ENCODE measurements at regions not wholly inside any gene's neighbourhood (a gene's known extent, or its start where the extent isn't known, plus 50 kb on each side); places are given as distances from the start of the nearest gene placed in this dataset.

DNA sequence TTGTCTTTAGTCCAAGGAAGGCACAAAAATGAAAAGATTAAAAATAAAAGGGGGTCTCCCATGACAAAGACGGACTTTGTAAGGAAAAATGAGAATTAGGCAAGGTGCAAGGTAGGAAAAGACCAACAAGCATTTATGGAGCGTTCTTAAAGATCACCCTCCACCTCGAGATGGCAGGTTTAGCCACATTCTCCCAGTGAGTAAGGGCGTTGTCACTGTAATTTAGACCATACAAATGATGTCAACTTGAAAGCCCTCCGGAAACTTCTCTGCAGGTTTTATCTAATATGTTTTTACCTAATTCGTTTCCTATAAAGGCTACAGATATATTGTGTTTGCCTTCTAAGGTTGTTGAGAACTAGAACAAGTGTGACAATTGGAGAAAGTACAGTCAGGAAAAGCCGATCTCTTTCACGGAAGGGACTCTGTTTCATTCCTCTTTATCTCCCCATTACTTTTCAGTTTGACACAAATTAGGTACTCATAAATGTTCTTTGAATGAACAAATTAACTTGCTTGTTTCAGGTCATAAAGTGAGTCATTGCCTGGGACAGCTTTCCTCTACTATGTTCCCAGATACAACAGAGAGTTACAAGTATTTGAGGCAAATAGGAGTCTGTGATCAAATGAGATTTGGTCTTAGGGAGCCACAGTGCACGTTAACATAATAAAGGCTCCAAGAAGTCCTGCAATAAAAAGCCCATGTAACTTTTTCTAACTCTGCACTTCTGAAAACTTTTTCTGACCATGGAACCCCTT is 102.6 kb upstream of the HABP2 start:
- no peaks in the 10 kb centered on the region for H3K4me1 ChIP-seq (ENCODE audit: insufficient read depth, low read length)
- no peak overlapping the region for H3K27ac ChIP-seq (ENCODE audit: low read depth, low read length)
- H3K36me3 ChIP-seq (ENCODE audit: insufficient read depth, low read length): no peaks in the 10 kb centered on the region
- H3K9ac ChIP-seq (ENCODE audit: low read length): no peak overlapping the region
- no peaks in the 10 kb centered on the region for H3K9me3 ChIP-seq (ENCODE audit: low read length)
- H3K27me3 ChIP-seq (ENCODE audit: control insufficient read depth in 1 of 2, insufficient read depth in 2 of 2, low read length in 2 of 2): no peaks in the 10 kb centered on the region
- H3K4me3 ChIP-seq (ENCODE audit: low read depth in 1 of 2, low read length in 2 of 2): no peak overlapping the region

DNA sequence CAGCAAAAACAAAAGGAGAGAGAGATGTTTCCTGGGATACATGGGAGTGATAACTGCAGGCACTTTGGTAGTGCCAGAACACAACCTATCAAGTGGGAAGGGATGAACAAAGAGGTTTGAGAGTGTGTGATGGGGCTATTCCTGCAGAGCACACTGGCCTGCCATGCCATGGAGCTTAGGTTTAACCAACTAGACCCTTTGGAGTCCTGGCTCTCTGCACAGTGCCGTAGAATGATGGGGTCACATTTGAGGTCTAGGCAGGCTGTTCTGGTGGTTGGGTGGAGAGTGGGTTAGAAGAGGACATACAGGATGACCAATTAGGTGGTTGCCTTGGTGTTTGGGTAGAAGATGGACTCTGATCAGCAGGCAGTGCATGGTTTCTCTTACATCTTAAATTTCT is 101.9 kb upstream of the HABP2 start:
- no peak overlapping the region for H3K4me3 ChIP-seq (ENCODE audit: low read depth in 1 of 2, low read length in 2 of 2)
- H3K9ac ChIP-seq (ENCODE audit: low read length): no peak overlapping the region
- H3K27me3 ChIP-seq (ENCODE audit: control insufficient read depth in 1 of 2, insufficient read depth in 2 of 2, low read length in 2 of 2): no peaks in the 10 kb centered on the region
- no peaks in the 10 kb centered on the region for H3K9me3 ChIP-seq (ENCODE audit: low read length)
- H3K4me1 ChIP-seq (ENCODE audit: insufficient read depth, low read length): no peaks in the 10 kb centered on the region
- H3K36me3 ChIP-seq (ENCODE audit: insufficient read depth, low read length): no peaks in the 10 kb centered on the region
- no peak overlapping the region for H3K27ac ChIP-seq (ENCODE audit: low read depth, low read length)

DNA sequence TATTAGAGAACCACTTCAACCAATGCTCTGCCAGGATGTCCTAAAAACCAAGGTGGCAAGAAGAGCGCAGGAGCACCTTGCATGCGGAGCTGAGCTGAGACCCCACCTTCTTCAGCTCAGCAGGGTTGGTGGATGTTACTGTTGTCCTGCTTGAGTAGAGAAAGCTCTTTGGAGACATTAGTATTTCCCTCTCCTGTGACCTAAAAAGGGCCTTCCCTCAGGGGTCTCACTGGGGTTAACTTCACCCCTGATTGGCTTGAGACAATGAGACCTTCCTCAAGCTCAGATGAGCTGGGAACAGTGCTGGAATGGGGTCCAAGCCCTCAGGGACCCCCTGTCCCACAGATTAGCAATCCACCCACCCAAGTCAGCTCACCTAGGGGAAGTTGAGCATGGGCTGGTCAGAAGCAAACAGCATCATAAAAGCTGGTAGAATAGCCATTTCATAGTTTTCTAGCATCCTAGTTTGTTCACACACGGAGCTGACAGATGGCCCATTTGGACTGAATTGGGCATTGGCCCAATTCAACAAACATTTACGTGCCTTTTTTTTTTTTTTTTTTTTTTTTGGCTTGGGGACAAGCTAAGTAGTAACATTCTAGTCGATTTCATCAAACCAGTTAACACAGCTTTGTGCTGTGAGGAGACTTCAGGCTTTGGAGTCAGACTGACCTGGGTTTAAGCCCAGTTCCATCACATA is 100.6 kb upstream of the HABP2 start:
- no peak overlapping the region for H3K9ac ChIP-seq (ENCODE audit: low read length)
- no peaks in the 10 kb centered on the region for H3K9me3 ChIP-seq (ENCODE audit: low read length)
- no peaks in the 10 kb centered on the region for H3K27me3 ChIP-seq (ENCODE audit: control insufficient read depth in 1 of 2, insufficient read depth in 2 of 2, low read length in 2 of 2)
- no peaks in the 10 kb centered on the region for H3K4me1 ChIP-seq (ENCODE audit: insufficient read depth, low read length)
- no peak overlapping the region for H3K27ac ChIP-seq (ENCODE audit: low read depth, low read length)
- no peaks in the 10 kb centered on the region for H3K36me3 ChIP-seq (ENCODE audit: insufficient read depth, low read length)
- H3K4me3 ChIP-seq (ENCODE audit: low read depth in 1 of 2, low read length in 2 of 2): no peak overlapping the region

DNA sequence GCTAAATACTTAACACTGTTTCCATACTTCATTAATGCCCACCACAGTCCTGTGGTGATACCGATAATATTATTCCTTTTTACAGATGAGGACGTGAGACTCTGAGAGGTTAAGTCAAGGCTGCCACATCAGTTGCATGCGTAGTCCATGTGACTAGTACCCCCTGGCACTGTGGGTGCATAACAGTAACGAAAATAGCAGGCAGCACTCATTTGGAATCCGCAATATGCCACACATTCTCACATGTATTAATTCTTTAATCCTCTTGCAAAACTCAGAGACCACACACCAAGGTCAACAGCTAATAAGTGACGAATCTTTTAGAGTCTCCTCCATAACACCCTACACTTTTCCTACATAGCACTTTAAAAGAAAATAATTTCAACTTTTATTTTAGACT is 99.5 kb upstream of the HABP2 start:
- H3K9me3 ChIP-seq (ENCODE audit: low read length): no peaks in the 10 kb centered on the region

DNA sequence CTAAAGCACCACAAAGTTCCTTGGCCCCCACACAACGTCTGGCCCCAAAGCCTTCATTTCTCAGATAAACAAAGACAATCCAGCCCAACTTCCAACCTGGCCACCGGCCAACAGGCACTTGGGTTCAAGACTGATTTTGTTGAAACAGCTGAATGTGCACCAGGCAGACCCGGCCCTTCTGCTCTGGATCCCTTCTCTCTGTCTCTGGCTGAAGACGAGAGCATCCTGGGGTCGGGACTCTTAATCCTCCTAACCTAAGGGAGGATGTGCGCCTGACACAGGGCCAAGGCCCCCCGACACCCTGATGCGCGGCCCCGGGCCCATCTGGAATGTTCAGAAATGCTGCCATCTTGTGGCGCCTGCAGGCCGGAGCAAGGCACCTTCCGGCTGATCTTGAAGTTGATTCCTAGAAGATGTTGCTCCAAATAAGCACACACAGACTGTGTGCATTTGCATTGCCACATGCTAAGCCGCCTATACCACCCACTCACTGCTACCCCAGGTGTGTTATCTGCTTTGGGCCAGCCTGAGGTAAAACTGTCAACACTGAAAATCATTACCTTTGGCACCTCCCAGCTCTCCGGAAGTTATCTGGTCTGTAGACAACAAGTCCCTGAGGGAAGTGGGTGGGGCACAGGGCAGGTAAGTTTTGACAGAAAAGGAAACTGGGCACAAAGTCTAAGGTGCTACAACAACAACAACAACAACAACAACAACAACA is 98.4 kb upstream of the HABP2 start:
- no peaks in the 10 kb centered on the region for H3K27me3 ChIP-seq (ENCODE audit: control insufficient read depth in 1 of 2, insufficient read depth in 2 of 2, low read length in 2 of 2)
- no peaks in the 10 kb centered on the region for H3K4me1 ChIP-seq (ENCODE audit: insufficient read depth, low read length)
- no peak overlapping the region for H3K27ac ChIP-seq (ENCODE audit: low read depth, low read length)
- H3K9ac ChIP-seq (ENCODE audit: low read length): no peak overlapping the region
- H3K4me3 ChIP-seq (ENCODE audit: low read depth in 1 of 2, low read length in 2 of 2): no peak overlapping the region
- no peaks in the 10 kb centered on the region for H3K9me3 ChIP-seq (ENCODE audit: low read length)
- no peaks in the 10 kb centered on the region for H3K36me3 ChIP-seq (ENCODE audit: insufficient read depth, low read length)

More for the DNA sequence above, 99.5 kb upstream of the HABP2 start:
- H3K27ac ChIP-seq (ENCODE audit: low read depth, low read length): no peak overlapping the region
- H3K36me3 ChIP-seq (ENCODE audit: insufficient read depth, low read length): no peaks in the 10 kb centered on the region
- no peaks in the 10 kb centered on the region for H3K27me3 ChIP-seq (ENCODE audit: control insufficient read depth in 1 of 2, insufficient read depth in 2 of 2, low read length in 2 of 2)
- no peak overlapping the region for H3K9ac ChIP-seq (ENCODE audit: low read length)
- no peak overlapping the region for H3K4me3 ChIP-seq (ENCODE audit: low read depth in 1 of 2, low read length in 2 of 2)
- H3K4me1 ChIP-seq (ENCODE audit: insufficient read depth, low read length): no peaks in the 10 kb centered on the region

DNA sequence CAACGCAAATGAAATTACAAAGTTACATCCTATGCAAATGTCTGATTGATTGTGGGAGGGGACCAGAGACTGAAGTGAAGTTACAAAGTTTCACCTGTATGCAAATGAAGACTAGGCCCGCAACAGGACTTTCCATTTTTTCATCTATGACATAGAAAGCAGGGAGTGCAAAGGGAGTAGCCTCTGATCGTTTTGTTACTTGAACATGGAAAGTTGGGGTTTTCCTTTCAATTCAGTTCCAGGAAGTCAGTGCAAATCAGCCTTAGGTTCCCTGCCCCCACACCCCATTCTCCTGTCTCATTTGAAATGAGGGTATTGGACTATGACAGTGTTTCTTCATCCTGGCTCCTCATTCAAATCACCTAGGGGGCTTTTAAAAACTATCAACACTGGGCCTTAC is 96.9 kb upstream of the HABP2 start:
- H3K27ac ChIP-seq (ENCODE audit: low read depth, low read length): no peak overlapping the region
- H3K4me1 ChIP-seq (ENCODE audit: insufficient read depth, low read length): no peaks in the 10 kb centered on the region
- H3K4me3 ChIP-seq (ENCODE audit: low read depth in 1 of 2, low read length in 2 of 2): no peak overlapping the region
- H3K27me3 ChIP-seq (ENCODE audit: control insufficient read depth in 1 of 2, insufficient read depth in 2 of 2, low read length in 2 of 2): no peaks in the 10 kb centered on the region
- H3K9me3 ChIP-seq (ENCODE audit: low read length): no peaks in the 10 kb centered on the region
- no peak overlapping the region for H3K9ac ChIP-seq (ENCODE audit: low read length)
- H3K36me3 ChIP-seq (ENCODE audit: insufficient read depth, low read length): no peaks in the 10 kb centered on the region

DNA sequence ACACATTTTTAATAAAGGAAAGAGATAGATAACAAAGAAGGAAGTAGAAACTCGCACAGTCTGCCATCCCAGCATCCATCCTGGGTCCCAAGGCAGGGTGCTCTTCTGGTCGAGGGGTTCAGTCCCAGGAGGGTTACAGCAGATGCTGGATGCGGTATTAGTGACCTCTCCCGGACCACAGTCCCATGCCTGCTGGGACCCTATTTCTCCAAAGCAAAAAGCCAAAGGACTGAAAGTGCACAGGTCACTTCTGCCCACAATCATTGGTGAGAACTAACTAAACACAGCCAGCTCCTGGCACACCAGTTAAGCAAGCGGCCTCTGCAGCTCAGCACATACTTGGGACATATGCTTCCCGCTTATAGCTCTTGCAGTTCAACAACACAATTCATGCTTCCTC is 96.1 kb upstream of the HABP2 start:
- Histone ChIP-seq H3K27me3 (ENCODE audit: control insufficient read depth in 1 of 2, insufficient read depth in 2 of 2, low read length in 2 of 2) (no peaks in the 10 kb centered on the region), H3K9me3 (ENCODE audit: low read length) (no peaks in the 10 kb centered on the region), H3K4me3 (ENCODE audit: low read depth in 1 of 2, low read length in 2 of 2) (no peak overlapping the region), H3K27ac (ENCODE audit: low read depth, low read length) (no peak overlapping the region), H3K4me1 (ENCODE audit: insufficient read depth, low read length) (no peaks in the 10 kb centered on the region), H3K9ac (ENCODE audit: low read length) (no peak overlapping the region), H3K36me3 (ENCODE audit: insufficient read depth, low read length) (no peaks in the 10 kb centered on the region)

DNA sequence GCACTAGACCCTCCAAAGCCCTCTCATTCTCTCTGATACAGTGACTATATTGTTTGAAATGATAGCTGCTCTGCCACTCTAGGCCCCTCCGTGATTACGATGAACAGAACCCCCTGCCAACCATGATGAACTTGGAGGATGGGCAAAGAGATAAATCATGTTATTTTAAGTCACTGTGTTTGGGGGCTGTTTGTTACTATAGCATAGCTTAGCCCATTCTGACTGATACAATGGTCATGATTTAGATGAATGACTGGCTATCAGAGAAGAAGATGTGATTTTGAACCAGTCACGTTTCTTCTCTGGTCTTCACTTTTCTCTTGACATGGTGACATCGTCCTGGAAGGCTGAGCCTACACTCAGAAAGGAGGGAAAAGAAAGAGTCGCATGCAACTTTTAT is 95.4 kb upstream of the HABP2 start:
- no peak overlapping the region for H3K4me3 ChIP-seq (ENCODE audit: low read depth in 1 of 2, low read length in 2 of 2)
- no peaks in the 10 kb centered on the region for H3K36me3 ChIP-seq (ENCODE audit: insufficient read depth, low read length)
- no peaks in the 10 kb centered on the region for H3K27me3 ChIP-seq (ENCODE audit: control insufficient read depth in 1 of 2, insufficient read depth in 2 of 2, low read length in 2 of 2)
- H3K9ac ChIP-seq (ENCODE audit: low read length): no peak overlapping the region
- no peak overlapping the region for H3K27ac ChIP-seq (ENCODE audit: low read depth, low read length)
- H3K4me1 ChIP-seq (ENCODE audit: insufficient read depth, low read length): no peaks in the 10 kb centered on the region
- no peaks in the 10 kb centered on the region for H3K9me3 ChIP-seq (ENCODE audit: low read length)

DNA sequence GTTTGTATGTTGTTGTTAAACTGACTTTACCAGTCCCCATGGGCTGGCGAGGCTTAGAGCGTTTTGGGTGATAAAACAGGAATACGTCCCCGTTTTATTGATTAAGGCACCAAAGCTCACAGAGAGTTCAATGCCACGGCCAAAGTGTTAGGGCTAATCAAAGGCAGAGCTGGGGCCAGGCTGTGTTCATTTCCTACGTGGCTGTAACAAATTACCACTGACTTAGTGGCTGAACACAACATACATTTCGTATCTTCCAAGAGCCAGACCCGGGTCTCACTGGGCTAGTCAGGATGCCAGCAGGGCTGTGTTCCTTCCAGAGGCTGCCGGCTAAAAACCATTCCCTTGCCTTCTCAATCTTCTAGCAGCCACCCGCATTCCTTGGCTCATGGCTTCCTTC is 94.4 kb upstream of the HABP2 start:
- no peaks in the 10 kb centered on the region for H3K9me3 ChIP-seq (ENCODE audit: low read length)
- H3K4me1 ChIP-seq (ENCODE audit: insufficient read depth, low read length): no peaks in the 10 kb centered on the region
- H3K27me3 ChIP-seq (ENCODE audit: control insufficient read depth in 1 of 2, insufficient read depth in 2 of 2, low read length in 2 of 2): no peaks in the 10 kb centered on the region
- H3K4me3 ChIP-seq (ENCODE audit: low read depth in 1 of 2, low read length in 2 of 2): no peak overlapping the region
- H3K36me3 ChIP-seq (ENCODE audit: insufficient read depth, low read length): no peaks in the 10 kb centered on the region
- H3K9ac ChIP-seq (ENCODE audit: low read length): no peak overlapping the region
- no peak overlapping the region for H3K27ac ChIP-seq (ENCODE audit: low read depth, low read length)

DNA sequence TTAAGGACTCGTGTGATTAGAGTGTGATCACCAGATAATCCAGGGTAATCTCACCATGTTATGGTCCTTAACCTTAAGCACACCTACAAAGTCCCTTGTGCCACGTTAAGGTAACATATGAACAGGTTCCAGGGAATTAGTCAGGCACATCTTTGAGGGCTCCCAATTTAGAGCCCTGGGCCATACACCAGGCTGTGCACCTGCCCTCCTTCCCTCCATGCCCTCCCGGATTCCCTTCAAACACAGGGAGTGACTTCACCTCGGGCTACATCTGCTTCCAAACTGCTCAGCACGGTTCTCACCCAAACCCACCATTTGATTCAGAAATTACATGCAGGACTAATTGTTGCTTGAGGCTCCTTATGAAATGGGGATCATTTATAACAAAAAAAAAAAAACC is 93.9 kb upstream of the HABP2 start:
- Histone ChIP-seq H3K9ac (ENCODE audit: low read length) (no peak overlapping the region), H3K27ac (ENCODE audit: low read depth, low read length) (no peak overlapping the region), H3K9me3 (ENCODE audit: low read length) (no peaks in the 10 kb centered on the region), H3K36me3 (ENCODE audit: insufficient read depth, low read length) (no peaks in the 10 kb centered on the region), H3K4me1 (ENCODE audit: insufficient read depth, low read length) (no peaks in the 10 kb centered on the region), H3K4me3 (ENCODE audit: low read depth in 1 of 2, low read length in 2 of 2) (no peak overlapping the region), H3K27me3 (ENCODE audit: control insufficient read depth in 1 of 2, insufficient read depth in 2 of 2, low read length in 2 of 2) (no peaks in the 10 kb centered on the region)

DNA sequence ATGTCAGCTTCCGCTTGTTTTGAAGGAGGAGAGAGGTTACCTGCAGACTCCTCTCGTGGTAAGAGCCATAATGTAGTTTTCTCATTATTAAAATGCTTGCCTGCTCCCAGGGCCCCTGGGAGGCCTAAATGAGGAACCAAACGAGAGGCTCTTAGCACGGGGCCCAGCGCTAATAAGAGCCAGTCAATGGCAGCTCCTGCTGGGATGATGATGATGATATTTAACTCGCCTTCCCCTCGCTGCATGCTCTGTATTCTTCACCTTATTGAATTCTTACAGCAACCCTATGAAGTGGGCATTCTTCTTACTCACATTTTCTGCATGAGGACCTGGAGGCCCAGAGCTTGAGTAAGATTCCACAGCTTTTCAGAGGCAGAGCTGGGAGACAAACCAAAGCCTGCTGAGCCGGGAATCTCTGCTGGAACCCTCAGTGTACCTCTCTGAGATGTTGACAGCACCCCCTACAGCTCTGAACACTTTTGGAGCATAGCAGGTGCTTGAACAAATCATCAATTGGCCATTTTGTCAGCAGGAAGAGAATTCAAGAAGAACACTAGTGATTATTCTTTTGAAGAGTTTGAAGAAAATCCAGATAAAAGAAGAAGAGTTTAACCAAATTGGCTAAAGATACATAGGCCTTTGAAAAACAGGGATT is 93.1 kb upstream of the HABP2 start:
- no peak overlapping the region for H3K9ac ChIP-seq (ENCODE audit: low read length)
- H3K4me3 ChIP-seq (ENCODE audit: low read depth in 1 of 2, low read length in 2 of 2): no peak overlapping the region
- H3K27ac ChIP-seq (ENCODE audit: low read depth, low read length): no peak overlapping the region
- no peaks in the 10 kb centered on the region for H3K27me3 ChIP-seq (ENCODE audit: control insufficient read depth in 1 of 2, insufficient read depth in 2 of 2, low read length in 2 of 2)
- no peaks in the 10 kb centered on the region for H3K4me1 ChIP-seq (ENCODE audit: insufficient read depth, low read length)
- H3K9me3 ChIP-seq (ENCODE audit: low read length): no peaks in the 10 kb centered on the region
- no peaks in the 10 kb centered on the region for H3K36me3 ChIP-seq (ENCODE audit: insufficient read depth, low read length)

Data from muscle layer of colon (tissue), 2 donors.